ENCODE measurements at regions not wholly inside any gene's neighbourhood (a gene's known extent, or its start where the extent isn't known, plus 50 kb on each side); places are given as distances from the start of the nearest gene placed in this dataset.

DNA sequence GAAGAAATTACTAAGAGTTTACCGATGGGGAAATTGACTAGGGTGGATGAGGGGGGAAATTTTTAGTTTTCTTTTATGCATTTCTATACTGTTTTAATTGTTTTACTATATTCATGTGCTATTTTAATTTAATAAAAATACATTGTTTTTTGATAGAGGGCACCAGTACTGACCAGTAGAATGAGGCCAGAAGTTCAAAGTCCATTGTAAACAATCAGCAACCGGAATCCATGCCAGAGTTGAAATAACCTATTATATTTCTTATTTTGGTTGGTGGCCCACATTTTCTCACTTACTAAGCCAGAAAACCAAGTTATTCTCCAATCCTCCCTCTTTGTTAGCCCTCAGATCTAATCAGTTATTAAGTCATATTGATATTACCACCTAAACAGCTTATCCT lies 595.9 kb downstream of the SMARCA1 start:
- Histone ChIP-seq H3K9me1 (ENCODE audit: control insufficient read depth, extremely low read depth, insufficient read depth, low read length) (no peaks in the 10 kb centered on the region), H3K4me3 (ENCODE audit: control insufficient read depth in 2 of 3, extremely low read depth in 1 of 3, insufficient read depth in 2 of 3, low read depth in 1 of 3, low read length in 3 of 3) (no peak overlapping the region), H3K27me3 (ENCODE audit: control insufficient read depth, extremely low read depth, insufficient read depth, low read length) (no peaks in the 10 kb centered on the region), H3K4me2 (ENCODE audit: control insufficient read depth, extremely low read depth, insufficient read depth, low read depth, low read length) (no peak overlapping the region), H3K36me3 (ENCODE audit: control insufficient read depth in 2 of 2, extremely low read depth in 1 of 2, insufficient read depth in 2 of 2, low read length in 2 of 2) (no peaks in the 10 kb centered on the region), H3K9ac (ENCODE audit: control insufficient read depth, extremely low read depth, insufficient read depth, low read length) (no peak overlapping the region), H3K79me2 (ENCODE audit: control insufficient read depth, insufficient read depth, low read length) (no peaks in the 10 kb centered on the region), H3K4me1 (ENCODE audit: control insufficient read depth, extremely low read depth, insufficient read depth, low read length) (no peaks in the 10 kb centered on the region), H4K20me1 (ENCODE audit: control insufficient read depth, extremely low read depth, insufficient read depth, low read length) (no peaks in the 10 kb centered on the region), H2AFZ (ENCODE audit: control insufficient read depth, low read length) (no peak overlapping the region), H3K27ac (ENCODE audit: control insufficient read depth, insufficient read depth, low read length) (no peak overlapping the region), H3K9me3 (ENCODE audit: control insufficient read depth, low read depth, low read length) (no peaks in the 10 kb centered on the region)
- DNase-seq (ENCODE audit: low read depth, low spot score) (no peak), FAIRE-seq (no peak)
- TF ChIP-seq, protein P1, sequence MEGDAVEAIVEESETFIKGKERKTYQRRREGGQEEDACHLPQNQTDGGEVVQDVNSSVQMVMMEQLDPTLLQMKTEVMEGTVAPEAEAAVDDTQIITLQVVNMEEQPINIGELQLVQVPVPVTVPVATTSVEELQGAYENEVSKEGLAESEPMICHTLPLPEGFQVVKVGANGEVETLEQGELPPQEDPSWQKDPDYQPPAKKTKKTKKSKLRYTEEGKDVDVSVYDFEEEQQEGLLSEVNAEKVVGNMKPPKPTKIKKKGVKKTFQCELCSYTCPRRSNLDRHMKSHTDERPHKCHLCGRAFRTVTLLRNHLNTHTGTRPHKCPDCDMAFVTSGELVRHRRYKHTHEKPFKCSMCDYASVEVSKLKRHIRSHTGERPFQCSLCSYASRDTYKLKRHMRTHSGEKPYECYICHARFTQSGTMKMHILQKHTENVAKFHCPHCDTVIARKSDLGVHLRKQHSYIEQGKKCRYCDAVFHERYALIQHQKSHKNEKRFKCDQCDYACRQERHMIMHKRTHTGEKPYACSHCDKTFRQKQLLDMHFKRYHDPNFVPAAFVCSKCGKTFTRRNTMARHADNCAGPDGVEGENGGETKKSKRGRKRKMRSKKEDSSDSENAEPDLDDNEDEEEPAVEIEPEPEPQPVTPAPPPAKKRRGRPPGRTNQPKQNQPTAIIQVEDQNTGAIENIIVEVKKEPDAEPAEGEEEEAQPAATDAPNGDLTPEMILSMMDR (optimal IDR thresholded peaks at IDR 0.05 in 1 of 3, IDR thresholded peaks at IDR 0.05 in 1 of 3, conservative IDR thresholded peaks at IDR 0.05 in 1 of 3; ENCODE audit: extremely low read depth in 1 of 3, insufficient read depth in 2 of 3, low read length in 3 of 3) = no peak
- no peak for TF ChIP-seq EZH2 (IDR thresholded peaks at IDR 0.05; ENCODE audit: low read length)
- dilution Hi-C loops (cut with MboI; ENCODE audit: extremely low pct_ligation_motif_present, low sequenced_read_pairs) = no loop called here

DNA sequence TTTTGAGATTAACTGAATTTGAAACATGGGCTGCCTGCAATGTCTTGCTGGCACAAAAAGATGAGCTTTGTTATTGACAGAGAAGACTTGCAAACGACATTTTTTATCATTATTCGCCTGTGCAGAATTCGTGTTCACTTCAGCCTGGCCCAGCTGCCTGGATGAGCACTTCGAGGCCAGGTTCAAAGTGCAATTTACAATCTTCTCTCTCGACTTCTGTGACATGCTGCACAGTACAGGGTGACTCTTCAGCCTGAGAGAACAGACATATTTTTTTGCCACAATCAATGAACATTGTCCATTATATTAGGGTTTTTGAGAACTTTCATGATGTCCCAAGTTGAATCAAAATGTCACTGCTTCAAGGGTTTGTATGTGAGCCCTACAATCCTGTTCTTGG lies 616.5 kb downstream of the SMARCA1 start:
- DNase-seq (ENCODE audit: low read depth, low spot score) (no peak), FAIRE-seq (no peak)
- no peaks in the 10 kb centered on the region for H3K27me3 ChIP-seq (ENCODE audit: control insufficient read depth, extremely low read depth, insufficient read depth, low read length)
- dilution Hi-C loops (cut with MboI; ENCODE audit: extremely low pct_ligation_motif_present, low sequenced_read_pairs) = no loop called here
- no peak overlapping the region for H3K9ac ChIP-seq (ENCODE audit: control insufficient read depth, extremely low read depth, insufficient read depth, low read length)
- H3K27ac ChIP-seq (ENCODE audit: control insufficient read depth, insufficient read depth, low read length) = no peak overlapping the region
- TF ChIP-seq, protein P1 (optimal IDR thresholded peaks at IDR 0.05 in 1 of 3, IDR thresholded peaks at IDR 0.05 in 1 of 3, conservative IDR thresholded peaks at IDR 0.05 in 1 of 3; ENCODE audit: extremely low read depth in 1 of 3, insufficient read depth in 2 of 3, low read length in 3 of 3) = no peak
- no peak for TF ChIP-seq EZH2 (IDR thresholded peaks at IDR 0.05; ENCODE audit: low read length)
- no peaks in the 10 kb centered on the region for H3K4me1 ChIP-seq (ENCODE audit: control insufficient read depth, extremely low read depth, insufficient read depth, low read length)
- no peak overlapping the region for H3K4me3 ChIP-seq (ENCODE audit: control insufficient read depth in 2 of 3, extremely low read depth in 1 of 3, insufficient read depth in 2 of 3, low read depth in 1 of 3, low read length in 3 of 3)
- no peaks in the 10 kb centered on the region for H4K20me1 ChIP-seq (ENCODE audit: control insufficient read depth, extremely low read depth, insufficient read depth, low read length)
- no peaks in the 10 kb centered on the region for H3K36me3 ChIP-seq (ENCODE audit: control insufficient read depth in 2 of 2, extremely low read depth in 1 of 2, insufficient read depth in 2 of 2, low read length in 2 of 2)
- H3K79me2 ChIP-seq (ENCODE audit: control insufficient read depth, insufficient read depth, low read length) = no peaks in the 10 kb centered on the region
- H3K9me1 ChIP-seq (ENCODE audit: control insufficient read depth, extremely low read depth, insufficient read depth, low read length) = no peaks in the 10 kb centered on the region
- no peak overlapping the region for H2AFZ ChIP-seq (ENCODE audit: control insufficient read depth, low read length)
- H3K9me3 ChIP-seq (ENCODE audit: control insufficient read depth, low read depth, low read length) = peaks cover 1% of the 10 kb centered on the region
- no peak overlapping the region for H3K4me2 ChIP-seq (ENCODE audit: control insufficient read depth, extremely low read depth, insufficient read depth, low read depth, low read length)

Measured in keratinocyte (primary cell).